ENCODE measurements at regions not wholly inside any gene's neighbourhood (a gene's known extent, or its start where the extent isn't known, plus 50 kb on each side); places are given as distances from the start of the nearest gene placed in this dataset.

DNA sequence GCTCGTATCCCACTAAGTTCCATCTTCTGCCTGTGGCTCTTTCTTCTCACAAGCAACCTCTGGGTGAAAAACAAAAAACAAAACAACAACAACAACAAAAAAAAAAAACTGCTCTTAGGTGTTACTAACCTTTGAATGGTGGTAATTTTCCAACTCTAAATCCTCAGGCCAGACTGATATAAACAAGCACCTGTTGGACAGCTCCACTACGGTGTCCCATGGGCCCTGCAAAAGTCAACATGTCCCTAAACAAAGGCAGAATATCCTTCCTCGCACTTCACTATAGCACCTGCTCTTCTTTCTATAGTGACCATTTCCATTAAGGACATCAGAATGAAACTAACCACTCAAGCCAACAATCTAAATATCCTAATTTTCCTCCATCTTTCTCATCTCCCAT, 54.6 kb upstream of the PARM1 start:
- TF ChIP-seq, protein P1, sequence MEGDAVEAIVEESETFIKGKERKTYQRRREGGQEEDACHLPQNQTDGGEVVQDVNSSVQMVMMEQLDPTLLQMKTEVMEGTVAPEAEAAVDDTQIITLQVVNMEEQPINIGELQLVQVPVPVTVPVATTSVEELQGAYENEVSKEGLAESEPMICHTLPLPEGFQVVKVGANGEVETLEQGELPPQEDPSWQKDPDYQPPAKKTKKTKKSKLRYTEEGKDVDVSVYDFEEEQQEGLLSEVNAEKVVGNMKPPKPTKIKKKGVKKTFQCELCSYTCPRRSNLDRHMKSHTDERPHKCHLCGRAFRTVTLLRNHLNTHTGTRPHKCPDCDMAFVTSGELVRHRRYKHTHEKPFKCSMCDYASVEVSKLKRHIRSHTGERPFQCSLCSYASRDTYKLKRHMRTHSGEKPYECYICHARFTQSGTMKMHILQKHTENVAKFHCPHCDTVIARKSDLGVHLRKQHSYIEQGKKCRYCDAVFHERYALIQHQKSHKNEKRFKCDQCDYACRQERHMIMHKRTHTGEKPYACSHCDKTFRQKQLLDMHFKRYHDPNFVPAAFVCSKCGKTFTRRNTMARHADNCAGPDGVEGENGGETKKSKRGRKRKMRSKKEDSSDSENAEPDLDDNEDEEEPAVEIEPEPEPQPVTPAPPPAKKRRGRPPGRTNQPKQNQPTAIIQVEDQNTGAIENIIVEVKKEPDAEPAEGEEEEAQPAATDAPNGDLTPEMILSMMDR (IDR thresholded peaks at IDR 0.05) = no peak
- TF ChIP-seq POLR2AphosphoS5 (IDR thresholded peaks at IDR 0.05; ENCODE audit: insufficient read depth in 1 of 2, low read depth in 1 of 2) (no peak), POLR2A (IDR thresholded peaks at IDR 0.05) (no peak)

Measured in vagina (tissue), 2 donors.